Lower leg skin (tissue), 3 donors: ENCODE measurements at regions not wholly inside any gene's neighbourhood (a gene's known extent, or its start where the extent isn't known, plus 50 kb on each side); places are given as distances from the start of the nearest gene placed in this dataset.

Experiments used
- CTCF ChIP-seq, 3 donors: fragments of 450-650 bp; IDR thresholded peaks; one replicate each; pipeline ENCODE4 v1.5.1; 2016; ENCODE audit warnings: antibody characterized with exemption in 3 of 3, mild to moderate bottlenecking in 3 of 3, moderate library complexity in 2 of 3
- POLR2A ChIP-seq, 2 donors: fragments of 450-650 bp; IDR thresholded peaks; one replicate each; pipeline ENCODE4 v1.6.1; 2016 to 2017; ENCODE audit warnings: antibody characterized with exemption in 2 of 2, mild to moderate bottlenecking in 1 of 2, moderate library complexity in 1 of 2

DNA sequence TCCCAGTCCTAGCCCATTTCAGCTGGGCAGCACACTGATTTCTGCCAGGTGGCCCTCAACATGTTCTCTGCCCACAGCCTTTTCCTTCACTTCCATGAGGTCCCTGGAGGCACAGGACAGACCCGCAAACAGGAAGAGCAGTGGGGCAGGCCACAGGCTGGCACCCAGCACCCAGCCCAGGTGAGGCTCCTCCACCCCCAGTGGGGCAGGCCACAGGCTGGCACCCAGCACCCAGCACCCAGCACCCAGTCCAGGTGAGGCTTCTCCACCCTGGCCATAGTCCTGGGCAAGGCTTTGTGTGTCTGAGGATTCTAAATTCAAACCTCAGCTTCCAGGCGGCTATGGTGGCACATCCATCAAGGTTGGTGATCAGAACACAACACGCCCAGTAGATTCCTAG lies 1413.0 kb downstream of the BRD1 start:
- TF ChIP-seq CTCF (IDR thresholded peaks at IDR 0.05) (no peak), POLR2A (IDR thresholded peaks at IDR 0.05) (no peak)
